ENCODE measurements at regions not wholly inside any gene's neighbourhood (a gene's known extent, or its start where the extent isn't known, plus 50 kb on each side); places are given as distances from the start of the nearest gene placed in this dataset.

- H3K27me3 ChIP-seq (ENCODE audit: control insufficient read depth in 5 of 5, insufficient read depth in 4 of 5, low read length in 5 of 5) = no peaks in the 10 kb centered on the region
- no peaks in the 10 kb centered on the region for H3K9me3 ChIP-seq (ENCODE audit: control insufficient read depth in 5 of 5, low read length in 5 of 5)
- no peaks in the 10 kb centered on the region for H3K36me3 ChIP-seq (ENCODE audit: control insufficient read depth in 5 of 5, insufficient read depth in 5 of 5, low read length in 5 of 5)
- no peak overlapping the region for H3K27ac ChIP-seq (ENCODE audit: low read depth, low read length)
- no peak overlapping the region for H3K9ac ChIP-seq (ENCODE audit: low read length in 5 of 5)
- no peaks in the 10 kb centered on the region for H3K4me1 ChIP-seq (ENCODE audit: control insufficient read depth in 5 of 5, insufficient read depth in 5 of 5, low read length in 5 of 5)
- H3K4me3 ChIP-seq (ENCODE audit: low read depth in 1 of 5, low read length in 5 of 5) = no peak overlapping the region
Observed at GRCh38 chr9:99326112-99326916, 104.2 kb downstream of the SEC61B start.

- Histone ChIP-seq H3K9ac (ENCODE audit: low read length in 5 of 5) (no peak overlapping the region), H3K4me3 (ENCODE audit: low read depth in 1 of 5, low read length in 5 of 5) (no peak overlapping the region), H3K4me1 (ENCODE audit: control insufficient read depth in 5 of 5, insufficient read depth in 5 of 5, low read length in 5 of 5) (no peaks in the 10 kb centered on the region), H3K27ac (ENCODE audit: low read depth, low read length) (no peak overlapping the region), H3K9me3 (ENCODE audit: control insufficient read depth in 5 of 5, low read length in 5 of 5) (no peaks in the 10 kb centered on the region), H3K27me3 (ENCODE audit: control insufficient read depth in 5 of 5, insufficient read depth in 4 of 5, low read length in 5 of 5) (no peaks in the 10 kb centered on the region), H3K36me3 (ENCODE audit: control insufficient read depth in 5 of 5, insufficient read depth in 5 of 5, low read length in 5 of 5) (no peaks in the 10 kb centered on the region)
Observed at GRCh38 chr9:99326917-99327189, 104.8 kb downstream of the SEC61B start.

GRCh38 chr9:99327667-99328066, 105.6 kb downstream of the SEC61B start:
- Histone ChIP-seq H3K9me3 (ENCODE audit: control insufficient read depth in 5 of 5, low read length in 5 of 5) (no peaks in the 10 kb centered on the region), H3K27ac (ENCODE audit: low read depth, low read length) (no peak overlapping the region), H3K27me3 (ENCODE audit: control insufficient read depth in 5 of 5, insufficient read depth in 4 of 5, low read length in 5 of 5) (no peaks in the 10 kb centered on the region), H3K4me1 (ENCODE audit: control insufficient read depth in 5 of 5, insufficient read depth in 5 of 5, low read length in 5 of 5) (no peaks in the 10 kb centered on the region), H3K36me3 (ENCODE audit: control insufficient read depth in 5 of 5, insufficient read depth in 5 of 5, low read length in 5 of 5) (no peaks in the 10 kb centered on the region), H3K9ac (ENCODE audit: low read length in 5 of 5) (no peak overlapping the region), H3K4me3 (ENCODE audit: low read depth in 1 of 5, low read length in 5 of 5) (no peak overlapping the region)

- Histone ChIP-seq H3K27ac (ENCODE audit: low read depth, low read length) (no peak overlapping the region), H3K27me3 (ENCODE audit: control insufficient read depth in 5 of 5, insufficient read depth in 4 of 5, low read length in 5 of 5) (no peaks in the 10 kb centered on the region), H3K4me3 (ENCODE audit: low read depth in 1 of 5, low read length in 5 of 5) (no peak overlapping the region), H3K9ac (ENCODE audit: low read length in 5 of 5) (no peak overlapping the region), H3K9me3 (ENCODE audit: control insufficient read depth in 5 of 5, low read length in 5 of 5) (no peaks in the 10 kb centered on the region), H3K36me3 (ENCODE audit: control insufficient read depth in 5 of 5, insufficient read depth in 5 of 5, low read length in 5 of 5) (no peaks in the 10 kb centered on the region), H3K4me1 (ENCODE audit: control insufficient read depth in 5 of 5, insufficient read depth in 5 of 5, low read length in 5 of 5) (no peaks in the 10 kb centered on the region)
Observed at GRCh38 chr9:99335280-99335679, 113.2 kb downstream of the SEC61B start.

GRCh38 chr9:99336005-99336404, 113.9 kb downstream of the SEC61B start:
- H3K9ac ChIP-seq (ENCODE audit: low read length in 5 of 5) = no peak overlapping the region
- H3K4me1 ChIP-seq (ENCODE audit: control insufficient read depth in 5 of 5, insufficient read depth in 5 of 5, low read length in 5 of 5) = no peaks in the 10 kb centered on the region
- H3K9me3 ChIP-seq (ENCODE audit: control insufficient read depth in 5 of 5, low read length in 5 of 5) = no peaks in the 10 kb centered on the region
- H3K27me3 ChIP-seq (ENCODE audit: control insufficient read depth in 5 of 5, insufficient read depth in 4 of 5, low read length in 5 of 5) = no peaks in the 10 kb centered on the region
- no peaks in the 10 kb centered on the region for H3K36me3 ChIP-seq (ENCODE audit: control insufficient read depth in 5 of 5, insufficient read depth in 5 of 5, low read length in 5 of 5)
- H3K27ac ChIP-seq (ENCODE audit: low read depth, low read length) = no peak overlapping the region
- no peak overlapping the region for H3K4me3 ChIP-seq (ENCODE audit: low read depth in 1 of 5, low read length in 5 of 5)

GRCh38 chr9:99336531-99336930, 114.4 kb downstream of the SEC61B start:
- Histone ChIP-seq H3K9me3 (ENCODE audit: control insufficient read depth in 5 of 5, low read length in 5 of 5) (no peaks in the 10 kb centered on the region), H3K27me3 (ENCODE audit: control insufficient read depth in 5 of 5, insufficient read depth in 4 of 5, low read length in 5 of 5) (no peaks in the 10 kb centered on the region), H3K36me3 (ENCODE audit: control insufficient read depth in 5 of 5, insufficient read depth in 5 of 5, low read length in 5 of 5) (no peaks in the 10 kb centered on the region), H3K4me1 (ENCODE audit: control insufficient read depth in 5 of 5, insufficient read depth in 5 of 5, low read length in 5 of 5) (no peaks in the 10 kb centered on the region), H3K27ac (ENCODE audit: low read depth, low read length) (no peak overlapping the region), H3K4me3 (ENCODE audit: low read depth in 1 of 5, low read length in 5 of 5) (no peak overlapping the region), H3K9ac (ENCODE audit: low read length in 5 of 5) (no peak overlapping the region)

GRCh38 chr9:99340281-99340680, 118.2 kb downstream of the SEC61B start:
- no peaks in the 10 kb centered on the region for H3K36me3 ChIP-seq (ENCODE audit: control insufficient read depth in 5 of 5, insufficient read depth in 5 of 5, low read length in 5 of 5)
- no peak overlapping the region for H3K27ac ChIP-seq (ENCODE audit: low read depth, low read length)
- no peaks in the 10 kb centered on the region for H3K27me3 ChIP-seq (ENCODE audit: control insufficient read depth in 5 of 5, insufficient read depth in 4 of 5, low read length in 5 of 5)
- H3K4me1 ChIP-seq (ENCODE audit: control insufficient read depth in 5 of 5, insufficient read depth in 5 of 5, low read length in 5 of 5) = peaks cover 0 to 2% (median 0%) of the 10 kb centered on the region in 5 donors
- no peak overlapping the region for H3K4me3 ChIP-seq (ENCODE audit: low read depth in 1 of 5, low read length in 5 of 5)
- H3K9ac ChIP-seq (ENCODE audit: low read length in 5 of 5) = no peak overlapping the region
- no peaks in the 10 kb centered on the region for H3K9me3 ChIP-seq (ENCODE audit: control insufficient read depth in 5 of 5, low read length in 5 of 5)

GRCh38 chr9:99341686-99342085, 119.6 kb downstream of the SEC61B start:
- Histone ChIP-seq H3K36me3 (ENCODE audit: control insufficient read depth in 5 of 5, insufficient read depth in 5 of 5, low read length in 5 of 5) (no peaks in the 10 kb centered on the region), H3K27me3 (ENCODE audit: control insufficient read depth in 5 of 5, insufficient read depth in 4 of 5, low read length in 5 of 5) (no peaks in the 10 kb centered on the region), H3K9ac (ENCODE audit: low read length in 5 of 5) (no peak overlapping the region), H3K9me3 (ENCODE audit: control insufficient read depth in 5 of 5, low read length in 5 of 5) (no peaks in the 10 kb centered on the region), H3K4me1 (ENCODE audit: control insufficient read depth in 5 of 5, insufficient read depth in 5 of 5, low read length in 5 of 5) (peaks cover 0 to 2% (median 0%) of the 10 kb centered on the region in 5 donors), H3K4me3 (ENCODE audit: low read depth in 1 of 5, low read length in 5 of 5) (no peak overlapping the region), H3K27ac (ENCODE audit: low read depth, low read length) (no peak overlapping the region)

- H3K9ac ChIP-seq (ENCODE audit: low read length in 5 of 5) = no peak overlapping the region
- no peaks in the 10 kb centered on the region for H3K9me3 ChIP-seq (ENCODE audit: control insufficient read depth in 5 of 5, low read length in 5 of 5)
- no peaks in the 10 kb centered on the region for H3K27me3 ChIP-seq (ENCODE audit: control insufficient read depth in 5 of 5, insufficient read depth in 4 of 5, low read length in 5 of 5)
- no peak overlapping the region for H3K27ac ChIP-seq (ENCODE audit: low read depth, low read length)
- peaks cover 0 to 2% (median 0%) of the 10 kb centered on the region in 5 donors for H3K4me1 ChIP-seq (ENCODE audit: control insufficient read depth in 5 of 5, insufficient read depth in 5 of 5, low read length in 5 of 5)
- H3K4me3 ChIP-seq (ENCODE audit: low read depth in 1 of 5, low read length in 5 of 5) = no peak overlapping the region
- H3K36me3 ChIP-seq (ENCODE audit: control insufficient read depth in 5 of 5, insufficient read depth in 5 of 5, low read length in 5 of 5) = no peaks in the 10 kb centered on the region
Observed at GRCh38 chr9:99345451-99345850, 123.4 kb downstream of the SEC61B start.

GRCh38 chr9:99345942-99346341, 123.9 kb downstream of the SEC61B start:
- Histone ChIP-seq H3K27ac (ENCODE audit: low read depth, low read length) (no peak overlapping the region), H3K36me3 (ENCODE audit: control insufficient read depth in 5 of 5, insufficient read depth in 5 of 5, low read length in 5 of 5) (no peaks in the 10 kb centered on the region), H3K9ac (ENCODE audit: low read length in 5 of 5) (no peak overlapping the region), H3K4me3 (ENCODE audit: low read depth in 1 of 5, low read length in 5 of 5) (no peak overlapping the region), H3K27me3 (ENCODE audit: control insufficient read depth in 5 of 5, insufficient read depth in 4 of 5, low read length in 5 of 5) (no peaks in the 10 kb centered on the region), H3K9me3 (ENCODE audit: control insufficient read depth in 5 of 5, low read length in 5 of 5) (no peaks in the 10 kb centered on the region), H3K4me1 (ENCODE audit: control insufficient read depth in 5 of 5, insufficient read depth in 5 of 5, low read length in 5 of 5) (peaks cover 0 to 2% (median 0%) of the 10 kb centered on the region in 5 donors)

Measured in subcutaneous abdominal adipose tissue (tissue), 5 donors.